B cell (primary cell): ENCODE measurements at regions not wholly inside any gene's neighbourhood (a gene's known extent, or its start where the extent isn't known, plus 50 kb on each side); places are given as distances from the start of the nearest gene placed in this dataset.

ENCODE experiments used
- EZH2 ChIP-seq: IDR thresholded peaks from 2 replicates; pipeline ENCODE4 v1.6.1; 2012; ENCODE audit warnings: borderline replicate concordance, low read depth, mild to moderate bottlenecking, moderate library complexity, low read length; ENCODE audit not compliant: insufficient read depth, poor library complexity, severe bottlenecking
- TF ChIP-seq, protein P1 (sequence below): fragments of 200-600 bp; IDR thresholded peaks from one replicate; pipeline ENCODE4 v1.8.0; 2022; ENCODE audit warnings: antibody characterized with exemption, mild to moderate bottlenecking

GRCh38 chr12:78746001-78746400, 118.6 kb upstream of the SYT1 start:
- TF ChIP-seq, protein P1, sequence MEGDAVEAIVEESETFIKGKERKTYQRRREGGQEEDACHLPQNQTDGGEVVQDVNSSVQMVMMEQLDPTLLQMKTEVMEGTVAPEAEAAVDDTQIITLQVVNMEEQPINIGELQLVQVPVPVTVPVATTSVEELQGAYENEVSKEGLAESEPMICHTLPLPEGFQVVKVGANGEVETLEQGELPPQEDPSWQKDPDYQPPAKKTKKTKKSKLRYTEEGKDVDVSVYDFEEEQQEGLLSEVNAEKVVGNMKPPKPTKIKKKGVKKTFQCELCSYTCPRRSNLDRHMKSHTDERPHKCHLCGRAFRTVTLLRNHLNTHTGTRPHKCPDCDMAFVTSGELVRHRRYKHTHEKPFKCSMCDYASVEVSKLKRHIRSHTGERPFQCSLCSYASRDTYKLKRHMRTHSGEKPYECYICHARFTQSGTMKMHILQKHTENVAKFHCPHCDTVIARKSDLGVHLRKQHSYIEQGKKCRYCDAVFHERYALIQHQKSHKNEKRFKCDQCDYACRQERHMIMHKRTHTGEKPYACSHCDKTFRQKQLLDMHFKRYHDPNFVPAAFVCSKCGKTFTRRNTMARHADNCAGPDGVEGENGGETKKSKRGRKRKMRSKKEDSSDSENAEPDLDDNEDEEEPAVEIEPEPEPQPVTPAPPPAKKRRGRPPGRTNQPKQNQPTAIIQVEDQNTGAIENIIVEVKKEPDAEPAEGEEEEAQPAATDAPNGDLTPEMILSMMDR = no peak
- TF ChIP-seq EZH2 = no peak
